AML-193 (cell line): ENCODE measurements at regions not wholly inside any gene's neighbourhood (a gene's known extent, or its start where the extent isn't known, plus 50 kb on each side); places are given as distances from the start of the nearest gene placed in this dataset.
"Not testable (repeated sequence)": the region's sequence is repeated elsewhere in the genome, so short reads cannot be mapped to it uniquely, and the experiment has no call there.

Experiments
- DNase-seq, 2 experiments: peaks; one replicate each; lab custom pipeline; 2025; lab: John Stamatoyannopoulos, UW

DNA sequence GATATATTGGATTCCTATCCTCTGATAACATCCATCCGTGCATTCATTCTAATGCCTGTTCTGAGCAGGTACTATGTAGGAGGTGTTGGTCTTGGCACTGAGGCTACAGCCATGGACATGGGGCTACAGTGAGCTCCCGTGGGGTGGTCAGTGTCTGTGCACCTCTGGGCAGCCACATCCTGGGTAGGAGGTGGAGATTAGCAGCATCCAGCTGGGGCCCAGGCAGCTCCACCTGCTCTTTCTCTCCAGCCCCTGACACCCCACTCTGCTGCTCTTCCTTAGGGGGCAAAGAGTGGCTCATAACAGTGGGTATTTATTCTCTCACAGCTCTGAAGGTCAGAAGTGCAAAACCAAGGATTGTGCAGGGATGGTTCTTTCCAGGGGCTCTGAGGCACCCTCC is 292.0 kb upstream of the SFSWAP start:
- no peak for DNase-seq

DNA sequence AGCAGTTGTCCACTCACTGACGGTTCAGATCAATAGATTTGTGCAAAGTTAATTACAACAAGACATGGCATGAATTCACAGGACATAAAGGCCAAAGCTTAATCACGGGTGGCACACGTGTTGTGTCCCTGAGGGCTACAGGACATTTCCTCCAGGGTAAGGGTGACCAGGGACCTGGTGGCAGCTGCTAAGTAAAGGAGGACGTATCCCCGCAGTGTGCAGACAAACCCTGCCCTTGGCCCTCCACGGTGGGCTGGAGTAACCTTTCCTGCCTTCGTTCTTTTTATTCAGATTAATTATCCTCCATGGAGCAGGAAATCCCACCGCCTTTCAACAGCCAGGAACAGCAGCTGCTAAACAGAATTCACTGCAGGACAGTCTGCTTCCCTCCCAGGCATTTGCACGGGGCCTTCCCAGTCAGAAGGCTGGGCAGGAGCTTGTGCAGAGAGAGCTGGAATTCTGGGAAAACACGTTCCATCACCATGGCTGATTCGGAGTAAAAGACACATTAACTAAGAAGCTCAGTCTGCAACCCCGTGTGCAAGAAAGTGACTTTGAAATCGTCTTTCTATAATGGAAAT is 289.9 kb upstream of the SFSWAP start:
- no peak for DNase-seq

DNA sequence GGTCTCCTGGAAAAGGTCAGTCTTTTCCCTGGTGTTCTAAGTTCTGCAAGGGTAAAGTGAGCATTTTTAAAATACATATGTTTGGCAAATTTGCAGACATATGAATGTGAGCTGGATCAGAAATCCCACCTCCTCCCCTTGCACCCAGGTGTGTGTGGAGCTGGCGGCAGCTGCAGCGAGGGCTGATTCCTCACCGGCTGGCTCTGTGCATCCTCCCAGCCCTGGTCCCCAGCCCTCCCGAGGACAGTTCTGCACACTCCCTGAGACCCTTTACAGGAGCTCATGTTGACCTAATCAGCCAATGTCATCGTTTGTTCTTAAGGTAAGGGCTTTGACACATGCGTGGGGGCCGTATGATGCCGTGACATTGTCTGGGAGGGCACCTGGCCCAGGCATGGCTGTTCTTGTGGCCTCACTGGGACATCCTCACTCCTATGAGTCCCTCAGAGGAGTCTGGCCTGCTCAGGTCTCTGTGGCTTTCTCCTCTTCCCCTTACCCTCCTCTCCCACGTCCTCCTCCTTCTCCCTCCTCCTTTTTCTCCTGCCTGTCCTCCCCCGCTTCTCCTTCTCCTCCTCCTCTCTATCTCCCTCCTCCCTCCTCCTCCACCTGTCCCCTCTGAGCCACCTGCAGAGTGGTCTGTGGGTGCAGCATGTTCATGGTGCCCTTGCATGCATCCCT is 289.2 kb upstream of the SFSWAP start:
- no peak for DNase-seq

DNA sequence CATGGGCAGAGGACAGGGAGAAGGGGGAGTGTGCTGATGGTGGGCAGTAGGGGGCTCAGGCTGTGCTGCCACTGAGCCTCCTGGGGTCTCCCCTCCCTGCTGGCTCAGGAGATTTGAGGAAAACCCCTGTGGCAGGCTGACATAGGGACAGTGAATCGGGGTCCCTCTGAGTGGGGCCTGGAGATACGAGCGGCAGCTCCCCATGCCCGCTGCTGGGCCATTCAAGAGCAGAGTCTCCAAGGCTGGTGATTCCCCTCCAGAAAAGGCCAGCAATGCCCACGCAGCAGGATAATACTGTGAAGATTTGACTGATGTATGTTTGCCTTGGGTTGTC is 288.7 kb upstream of the SFSWAP start:
- DNase-seq: no peak

- DNase-seq: no peak
These were observed 288.1 kb upstream of the SFSWAP start for GRCh38 chr12:131422744-131423143.

- DNase-seq: no peak
These were observed 286.6 kb upstream of the SFSWAP start for GRCh38 chr12:131424270-131424669.

- DNase-seq: no peak
These were observed 285.5 kb upstream of the SFSWAP start for GRCh38 chr12:131425112-131426075.

DNA sequence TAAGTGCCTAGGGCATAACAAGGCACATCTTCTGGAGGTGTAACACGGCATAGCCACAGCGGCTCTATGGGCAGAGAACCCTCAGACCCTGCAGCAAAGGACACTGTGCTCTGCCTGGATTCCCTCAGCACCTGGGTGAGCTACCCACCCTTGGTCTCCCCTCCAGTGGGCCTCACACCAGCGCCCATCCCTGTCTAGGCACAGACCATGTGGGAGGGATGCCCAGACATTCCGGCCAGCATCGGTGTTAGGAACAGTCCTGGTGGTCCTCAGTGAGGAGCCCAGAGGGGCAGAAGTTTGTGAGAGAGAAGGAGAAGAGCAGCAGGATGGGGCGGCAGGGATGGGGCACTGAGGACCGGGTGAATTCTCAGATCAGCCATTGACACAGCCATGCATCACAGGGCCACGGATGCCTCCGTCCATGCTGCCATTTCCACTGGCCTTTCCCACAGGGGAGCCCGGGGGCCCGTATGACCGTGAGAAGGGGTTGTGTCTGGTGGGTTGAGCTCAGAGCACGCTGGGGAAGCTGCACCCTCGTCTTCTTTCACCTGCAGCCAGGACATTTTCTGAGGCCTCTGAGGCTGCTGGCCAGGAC is 282.7 kb upstream of the SFSWAP start:
- DNase-seq: no peak

GRCh38 chr12:131429221-131429620 is 281.7 kb upstream of the SFSWAP start:
- not testable (repeated sequence) for DNase-seq

GRCh38 chr12:131429697-131430096 is 281.2 kb upstream of the SFSWAP start:
- not testable (repeated sequence) for DNase-seq

DNA sequence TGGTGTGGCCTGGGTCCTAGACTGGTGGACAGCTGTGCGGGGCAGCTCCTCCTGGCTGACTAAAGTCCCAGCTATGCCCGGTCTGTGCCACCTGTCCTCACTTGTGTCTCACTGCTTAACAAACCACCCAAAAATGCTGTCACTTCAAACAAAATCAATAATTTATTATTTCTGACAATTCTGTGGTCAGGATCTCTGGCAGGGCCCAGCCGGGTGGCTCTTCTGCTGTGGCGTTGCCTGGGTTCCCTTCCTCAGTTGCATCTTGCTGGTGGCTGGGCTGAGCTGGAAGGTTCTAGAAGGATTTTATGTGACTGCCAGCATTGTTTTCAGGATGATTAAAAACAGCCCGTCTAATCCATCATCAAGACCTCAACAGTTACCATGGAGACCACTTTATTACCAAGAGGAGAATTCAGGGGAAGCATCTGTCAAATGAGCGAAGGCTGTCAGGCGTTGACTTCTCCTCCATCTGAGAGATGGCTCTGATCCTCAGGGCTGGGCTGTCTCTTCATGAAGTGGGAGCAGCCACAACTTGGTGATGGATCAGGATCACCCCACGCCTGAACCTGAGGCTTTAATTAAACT is 280.6 kb upstream of the SFSWAP start:
- DNase-seq: no peak

DNA sequence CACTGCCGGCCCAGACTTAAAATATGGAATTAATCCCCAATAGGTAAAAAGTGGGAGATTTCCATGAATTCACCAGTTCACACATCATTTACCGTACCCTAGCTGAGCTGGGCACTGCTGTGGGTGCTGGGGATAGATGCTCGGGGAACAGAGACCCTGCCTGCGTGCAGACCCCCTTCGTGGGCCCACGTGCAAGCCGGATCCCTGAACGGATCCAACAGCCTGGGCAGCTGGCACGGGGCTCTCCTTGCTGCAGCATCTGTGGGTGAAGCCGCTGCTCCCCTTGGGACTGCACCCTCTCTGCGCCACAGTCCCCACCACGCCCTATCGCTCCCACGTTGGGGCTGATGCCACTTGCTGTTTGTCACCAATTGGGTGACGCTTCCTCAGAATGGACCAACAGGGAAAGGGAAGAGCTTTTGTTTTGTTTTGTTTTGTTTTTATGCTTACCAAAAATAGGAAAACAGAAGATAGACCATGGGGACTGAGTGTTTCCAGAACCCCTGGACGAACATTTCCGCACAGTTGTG is 279.7 kb upstream of the SFSWAP start:
- DNase-seq: not testable (repeated sequence)

DNA sequence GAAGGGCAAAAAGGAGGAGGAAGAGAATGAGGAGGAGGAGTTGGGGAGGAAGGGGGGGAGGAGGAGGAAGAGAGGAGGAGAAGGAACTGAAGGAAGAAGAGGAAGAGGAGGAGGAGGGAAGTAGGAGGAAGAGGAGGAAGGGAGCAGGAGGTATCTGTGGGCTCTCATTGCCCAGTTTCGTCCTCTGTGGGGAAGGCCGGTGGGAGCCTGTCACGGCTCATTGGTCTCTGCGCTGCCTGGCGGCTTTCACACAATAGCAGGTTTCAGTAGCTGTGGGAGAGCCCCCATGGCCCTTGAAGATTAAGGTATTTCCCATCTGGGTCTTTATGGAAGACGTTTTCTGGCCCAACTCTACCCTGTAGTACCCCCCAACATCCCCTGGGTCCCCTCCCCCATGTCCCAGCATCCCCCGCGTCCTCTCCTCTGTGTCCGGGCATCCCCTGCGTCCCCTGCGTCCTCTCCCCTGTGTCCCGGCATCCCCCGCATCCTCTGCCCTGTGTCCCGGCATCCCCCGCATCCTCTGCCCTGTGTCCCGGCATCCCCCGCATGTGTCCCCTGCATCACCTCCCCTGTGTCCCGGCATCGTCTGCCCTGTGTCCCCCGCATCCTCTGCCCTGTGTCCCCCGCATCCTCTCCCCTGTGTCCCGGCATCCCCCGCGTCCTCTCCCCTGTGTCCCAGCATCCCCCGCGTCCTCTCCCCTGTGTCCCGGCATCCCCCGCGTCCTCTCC is 278.2 kb upstream of the SFSWAP start:
- DNase-seq: no peak

GRCh38 chr12:131434208-131435125 is 276.4 kb upstream of the SFSWAP start:
- no peak for DNase-seq

DNA sequence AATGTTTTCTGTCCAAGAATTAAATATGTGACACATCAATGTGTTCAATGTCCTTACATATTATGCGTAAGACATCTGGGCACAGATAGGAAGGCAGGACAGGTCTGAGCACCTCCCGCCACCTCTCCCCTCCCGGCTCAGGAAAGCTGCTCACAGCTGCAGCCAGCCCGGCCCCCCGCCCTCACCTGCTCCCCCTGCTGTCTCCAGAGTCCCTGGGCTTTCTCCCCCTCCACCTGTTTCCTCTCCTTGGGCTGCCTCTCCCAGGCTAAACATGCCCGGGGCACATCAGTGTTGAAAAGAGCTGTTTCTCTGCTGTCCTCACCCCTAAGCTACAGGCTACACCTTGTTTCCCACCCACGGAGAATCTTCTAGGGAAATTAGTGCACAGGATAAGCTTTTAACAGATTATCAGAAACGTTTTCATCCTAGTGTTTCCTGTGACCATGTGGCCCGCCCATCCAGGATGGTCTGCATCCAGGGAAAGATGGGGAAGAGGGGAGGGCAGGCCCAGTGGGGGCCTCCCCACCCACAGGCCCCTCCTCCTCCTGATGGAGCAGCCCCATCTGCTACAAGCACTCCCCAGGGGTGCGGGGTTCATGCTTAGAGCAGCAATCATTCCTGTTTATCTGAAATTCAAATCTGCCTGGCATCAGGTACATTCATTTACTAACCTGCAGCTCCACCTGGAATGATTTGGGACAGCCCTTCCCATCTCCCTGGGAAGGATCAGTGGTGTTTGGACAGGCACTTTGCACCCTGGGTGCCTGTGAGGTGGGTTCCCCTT is 273.8 kb upstream of the SFSWAP start:
- no peak for DNase-seq

DNA sequence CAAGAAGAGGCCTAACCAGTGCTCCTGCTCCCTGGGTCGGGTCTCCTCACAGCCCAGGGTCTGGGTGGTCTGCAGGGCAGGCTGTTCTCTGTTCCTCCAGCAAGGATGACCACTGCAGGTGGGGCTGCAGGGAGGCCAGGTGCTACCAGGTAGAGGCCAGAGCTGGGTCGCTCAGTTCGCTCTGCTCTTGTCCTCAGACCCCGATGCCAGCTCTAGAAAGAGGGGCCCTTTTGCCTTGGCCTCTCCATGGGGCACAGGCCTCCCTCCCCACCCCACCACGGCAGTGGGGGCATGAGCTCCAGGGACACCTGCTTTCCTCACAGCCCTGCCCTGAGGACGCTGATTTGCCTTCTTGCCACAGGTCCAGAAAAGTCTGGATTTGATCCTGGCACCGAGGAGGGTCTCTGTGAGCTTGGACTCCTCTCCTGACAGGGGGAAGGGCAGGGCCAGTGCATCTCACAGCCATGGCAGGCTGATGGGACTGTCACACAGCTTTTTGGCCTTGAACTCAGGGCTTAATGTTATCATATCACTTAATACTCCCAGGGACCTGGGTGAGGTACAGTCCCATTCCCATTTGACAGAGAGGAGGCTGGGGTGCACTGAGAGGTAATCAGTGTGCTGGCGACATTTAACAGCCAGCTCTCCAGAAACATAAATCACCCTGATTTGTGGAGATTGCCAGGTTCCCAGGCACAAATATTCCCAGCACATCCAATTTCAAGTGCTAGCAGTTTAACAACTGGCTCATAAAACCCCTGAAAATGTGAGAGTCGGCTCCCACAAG is 273.0 kb upstream of the SFSWAP start:
- DNase-seq: no peak

DNA sequence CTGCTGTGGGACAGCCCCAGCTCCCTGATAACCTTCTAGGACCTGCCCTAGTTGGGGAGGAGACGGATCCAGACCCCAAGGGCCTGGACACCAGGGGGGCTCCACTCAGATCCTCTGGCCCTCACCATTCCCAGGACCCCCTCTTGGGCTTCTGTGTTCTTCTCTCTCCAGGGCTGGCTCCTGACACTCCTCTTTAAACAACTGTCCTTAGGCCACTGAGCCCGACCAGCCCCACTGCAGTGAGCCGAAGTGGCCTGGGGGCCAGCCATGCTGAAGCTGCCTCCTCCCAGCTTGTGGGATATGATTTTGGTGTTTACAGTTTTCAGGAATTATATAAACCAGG is 272.4 kb upstream of the SFSWAP start:
- DNase-seq: not testable (repeated sequence)

DNA sequence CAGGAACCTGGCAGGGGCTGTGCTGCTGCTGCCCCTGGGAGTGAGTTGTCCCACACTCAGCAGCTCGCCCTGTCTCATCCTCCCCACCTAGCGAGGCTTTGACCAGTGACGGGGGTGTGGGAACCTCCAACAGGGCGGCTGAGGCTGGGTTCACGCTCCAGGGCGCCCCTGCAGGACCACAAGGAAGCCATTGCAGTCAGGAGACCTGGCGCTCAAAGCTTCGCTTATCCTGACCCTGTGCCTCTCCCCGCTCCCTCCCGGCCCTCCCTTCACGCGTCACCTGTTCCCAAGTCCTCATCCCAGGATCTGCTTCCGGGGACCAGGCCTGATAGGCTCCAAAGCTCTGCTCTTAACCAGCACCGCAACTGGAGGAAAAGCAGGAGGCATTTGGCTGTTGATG is 272.0 kb upstream of the SFSWAP start:
- no peak for DNase-seq

DNA sequence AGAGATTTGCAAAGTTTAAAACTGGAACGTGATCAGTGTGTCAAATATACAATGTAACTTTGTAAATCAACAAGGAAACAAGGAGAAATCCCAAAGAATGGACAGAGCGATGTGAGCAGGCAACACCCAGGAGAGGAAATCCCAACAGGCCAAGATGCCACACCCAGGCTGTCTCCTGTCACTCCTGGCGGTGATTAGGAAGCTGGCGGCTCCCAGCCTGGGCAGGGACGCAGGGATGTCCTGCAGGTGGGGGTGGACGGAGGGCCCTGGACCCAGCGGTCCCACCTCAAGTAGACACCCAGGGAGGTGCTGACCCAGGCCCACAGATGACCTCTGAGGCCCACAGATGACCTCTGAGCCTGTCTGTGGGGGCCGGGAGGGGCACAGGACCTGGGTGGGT is 271.1 kb upstream of the SFSWAP start:
- DNase-seq: not testable (repeated sequence)
